HFFc6 (cell line): ENCODE measurements at regions not wholly inside any gene's neighbourhood (a gene's known extent, or its start where the extent isn't known, plus 50 kb on each side); places are given as distances from the start of the nearest gene placed in this dataset.

Experiments used
- DNase-seq: peaks from one replicate; pipeline ENCODE4 v3.0.0-alpha.2; 2018
- H3K27ac Mint-ChIP-seq: 2 replicates; pipeline ENCODE4 v1.8.0; 2020; ENCODE audit warnings: mild to moderate bottlenecking, mixed read lengths
- H3K27me3 Mint-ChIP-seq: 2 replicates; pipeline ENCODE4 v1.8.0; 2021; ENCODE audit warnings: mild to moderate bottlenecking, moderate library complexity, mixed read lengths; ENCODE audit not compliant: insufficient read depth
- H3K36me3 Mint-ChIP-seq: 2 replicates; pipeline ENCODE4 v1.8.0; 2021; ENCODE audit warnings: low read depth, mixed read lengths
- H3K4me1 Mint-ChIP-seq: 2 replicates; pipeline ENCODE4 v1.8.0; 2020; ENCODE audit warnings: low read depth, mixed read lengths
- H3K4me3 Mint-ChIP-seq: 2 replicates; pipeline ENCODE4 v1.8.0; 2020; ENCODE audit warnings: mild to moderate bottlenecking, moderate library complexity, mixed read lengths
- H3K9me3 Mint-ChIP-seq: 2 replicates; pipeline ENCODE4 v1.8.0; 2020; ENCODE audit warnings: mild to moderate bottlenecking, mixed read lengths
- TF ChIP-seq, protein P1 (sequence below): fragments of 200-600 bp; sonication (generic); IDR thresholded peaks from 2 replicates; pipeline ENCODE4 v1.5.0; 2021; ENCODE audit warnings: antibody characterized with exemption, mild to moderate bottlenecking

DNA sequence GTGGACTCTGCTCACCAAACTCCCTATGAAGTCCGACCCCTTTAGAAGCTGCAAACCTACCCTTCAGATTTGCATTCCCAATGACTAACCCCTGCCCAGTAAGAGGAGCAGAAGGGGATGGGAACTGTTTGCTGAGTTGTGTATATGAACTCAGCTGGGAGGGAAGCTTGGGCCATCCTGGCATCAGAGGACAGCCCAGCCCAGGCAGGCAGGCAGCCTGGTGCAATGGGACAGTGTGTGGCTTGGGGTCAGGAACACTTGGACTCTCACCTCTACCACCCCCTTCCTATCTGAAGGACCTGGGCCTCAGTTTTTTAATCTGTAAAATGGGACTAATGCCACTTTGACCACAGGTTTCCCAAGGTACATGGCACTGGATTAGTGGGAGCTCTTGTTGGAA lies 147.4 kb upstream of the GPR26 start:
- H3K36me3 Mint-ChIP-seq: peaks cover 9% of the 10 kb centered on the region
- H3K4me3 Mint-ChIP-seq: no peak overlapping the region
- H3K27ac Mint-ChIP-seq: no peak overlapping the region
- no peak for DNase-seq
- H3K9me3 Mint-ChIP-seq: peaks cover 37% of the 10 kb centered on the region
- H3K4me1 Mint-ChIP-seq: no peaks in the 10 kb centered on the region
- no peaks in the 10 kb centered on the region; the same call in 1 of the 2 replicates for H3K27me3 Mint-ChIP-seq
- TF ChIP-seq, protein P1, sequence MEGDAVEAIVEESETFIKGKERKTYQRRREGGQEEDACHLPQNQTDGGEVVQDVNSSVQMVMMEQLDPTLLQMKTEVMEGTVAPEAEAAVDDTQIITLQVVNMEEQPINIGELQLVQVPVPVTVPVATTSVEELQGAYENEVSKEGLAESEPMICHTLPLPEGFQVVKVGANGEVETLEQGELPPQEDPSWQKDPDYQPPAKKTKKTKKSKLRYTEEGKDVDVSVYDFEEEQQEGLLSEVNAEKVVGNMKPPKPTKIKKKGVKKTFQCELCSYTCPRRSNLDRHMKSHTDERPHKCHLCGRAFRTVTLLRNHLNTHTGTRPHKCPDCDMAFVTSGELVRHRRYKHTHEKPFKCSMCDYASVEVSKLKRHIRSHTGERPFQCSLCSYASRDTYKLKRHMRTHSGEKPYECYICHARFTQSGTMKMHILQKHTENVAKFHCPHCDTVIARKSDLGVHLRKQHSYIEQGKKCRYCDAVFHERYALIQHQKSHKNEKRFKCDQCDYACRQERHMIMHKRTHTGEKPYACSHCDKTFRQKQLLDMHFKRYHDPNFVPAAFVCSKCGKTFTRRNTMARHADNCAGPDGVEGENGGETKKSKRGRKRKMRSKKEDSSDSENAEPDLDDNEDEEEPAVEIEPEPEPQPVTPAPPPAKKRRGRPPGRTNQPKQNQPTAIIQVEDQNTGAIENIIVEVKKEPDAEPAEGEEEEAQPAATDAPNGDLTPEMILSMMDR: no peak

GRCh38 chr10:123519861-123520260 lies 146.3 kb upstream of the GPR26 start:
- Mint-ChIP-seq H3K9me3 (peaks cover 37% of the 10 kb centered on the region), H3K27me3 (no peaks in the 10 kb centered on the region; the same call in 1 of the 2 replicates), H3K36me3 (peaks cover 9% of the 10 kb centered on the region), H3K27ac (no peak overlapping the region), H3K4me3 (no peak overlapping the region), H3K4me1 (no peaks in the 10 kb centered on the region)
- TF ChIP-seq, protein P1: no peak
- no peak for DNase-seq

- TF ChIP-seq, protein P1: no peak
- H3K4me3 Mint-ChIP-seq: no peak overlapping the region
- no peaks in the 10 kb centered on the region; the same call in 1 of the 2 replicates for H3K27me3 Mint-ChIP-seq
- H3K36me3 Mint-ChIP-seq: peaks cover 5% of the 10 kb centered on the region; the same call in 1 of the 2 replicates
- H3K27ac Mint-ChIP-seq: no peak overlapping the region
- H3K4me1 Mint-ChIP-seq: no peaks in the 10 kb centered on the region
- peaks cover 26% of the 10 kb centered on the region for H3K9me3 Mint-ChIP-seq
- DNase-seq: no peak
These were observed 145.1 kb upstream of the GPR26 start for GRCh38 chr10:123521076-123521475.

DNA sequence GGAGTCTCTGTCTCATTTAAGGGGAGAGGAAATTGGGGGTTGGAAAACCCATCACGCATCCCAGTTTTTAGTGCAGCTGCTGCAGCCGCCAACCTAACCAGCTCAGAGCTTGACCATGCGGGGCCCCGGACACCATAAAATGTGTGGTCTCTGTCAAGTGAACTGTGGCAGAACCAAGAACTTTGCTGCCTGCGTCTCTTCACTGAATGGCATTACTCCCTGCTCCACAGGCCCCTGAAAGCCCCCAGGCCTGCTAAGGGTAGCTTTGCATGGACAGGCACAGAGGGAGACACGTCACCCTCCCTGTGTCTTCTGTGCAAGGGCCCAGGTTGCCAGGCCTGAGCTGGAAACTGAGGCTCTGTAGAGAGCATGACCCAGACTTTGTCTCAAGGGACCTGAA lies 144.6 kb upstream of the GPR26 start:
- Mint-ChIP-seq H3K36me3 (peaks cover 5% of the 10 kb centered on the region; the same call in 1 of the 2 replicates), H3K27me3 (no peaks in the 10 kb centered on the region; the same call in 1 of the 2 replicates), H3K4me1 (no peaks in the 10 kb centered on the region), H3K9me3 (peaks cover 26% of the 10 kb centered on the region), H3K4me3 (no peak overlapping the region), H3K27ac (no peak overlapping the region)
- DNase-seq: no peak
- TF ChIP-seq, protein P1: no peak

- H3K9me3 Mint-ChIP-seq: peaks cover 26% of the 10 kb centered on the region
- H3K27ac Mint-ChIP-seq: no peak overlapping the region
- H3K27me3 Mint-ChIP-seq: no peaks in the 10 kb centered on the region; the same call in 1 of the 2 replicates
- no peak overlapping the region for H3K4me3 Mint-ChIP-seq
- H3K4me1 Mint-ChIP-seq: no peaks in the 10 kb centered on the region
- DNase-seq: no peak
- TF ChIP-seq, protein P1: no peak
- H3K36me3 Mint-ChIP-seq: peaks cover 5% of the 10 kb centered on the region; the same call in 1 of the 2 replicates
These were observed 143.3 kb upstream of the GPR26 start for GRCh38 chr10:123522702-123523312.
